Stimulated activated CD8-positive, alpha-beta memory T cell treated with anti-CD3 and anti-CD28 coated beads, Interleukin-7, amount 100 ng/mL, for 4 hours (primary cell): ENCODE measurements at regions not wholly inside any gene's neighbourhood (a gene's known extent, or its start where the extent isn't known, plus 50 kb on each side); places are given as distances from the start of the nearest gene placed in this dataset.

Experiments used
- DNase-seq, 2 donors: peaks; one replicate each; pipeline ENCODE4 v3.0.0-alpha.2; 2020; ENCODE audit warnings: low read depth in 2 of 2

DNA sequence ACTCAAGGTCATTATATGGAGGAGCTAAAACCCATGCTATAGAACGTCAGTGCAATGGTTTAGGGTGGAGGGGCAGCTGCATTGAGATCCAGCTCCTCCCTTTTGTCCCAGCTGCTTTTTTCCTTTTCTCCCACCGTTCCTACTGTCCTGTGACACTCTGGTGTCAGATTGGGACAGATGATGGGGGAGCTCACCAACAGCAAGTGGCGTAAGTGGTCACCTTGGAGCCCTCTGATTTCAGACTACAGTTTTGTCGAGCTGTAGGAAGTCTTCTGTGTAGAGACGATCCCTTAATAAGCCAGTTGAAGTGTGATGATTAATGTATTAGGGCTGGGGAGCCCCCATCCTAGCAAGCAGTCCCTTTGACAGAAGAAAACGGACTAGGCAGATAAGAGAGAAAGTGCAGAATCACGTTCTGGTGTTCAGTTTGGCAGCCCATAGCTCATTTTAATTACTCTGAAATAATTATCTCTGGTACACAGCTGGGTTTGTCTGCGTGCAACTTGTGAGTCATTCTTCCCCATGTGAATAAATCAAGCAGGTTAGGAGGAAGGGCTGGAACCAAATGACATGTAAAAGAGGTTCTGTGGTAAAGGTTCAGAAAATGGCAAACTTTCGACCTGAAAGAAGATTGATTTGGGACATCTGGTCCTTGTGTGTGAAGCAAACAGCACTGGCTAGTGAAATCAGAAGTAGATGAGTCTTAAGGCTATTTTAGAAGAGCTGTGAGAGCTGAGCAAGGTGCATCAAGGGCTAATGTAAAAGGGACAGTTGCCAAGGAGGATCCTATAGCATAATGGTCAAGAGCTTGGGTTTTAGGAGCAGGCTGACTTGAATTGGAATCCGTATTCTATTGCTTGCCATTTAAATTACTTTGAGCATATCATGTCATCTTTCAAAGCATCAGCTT lies 241.4 kb downstream of the EDEM1 start:
- DNase-seq: no peak

DNA sequence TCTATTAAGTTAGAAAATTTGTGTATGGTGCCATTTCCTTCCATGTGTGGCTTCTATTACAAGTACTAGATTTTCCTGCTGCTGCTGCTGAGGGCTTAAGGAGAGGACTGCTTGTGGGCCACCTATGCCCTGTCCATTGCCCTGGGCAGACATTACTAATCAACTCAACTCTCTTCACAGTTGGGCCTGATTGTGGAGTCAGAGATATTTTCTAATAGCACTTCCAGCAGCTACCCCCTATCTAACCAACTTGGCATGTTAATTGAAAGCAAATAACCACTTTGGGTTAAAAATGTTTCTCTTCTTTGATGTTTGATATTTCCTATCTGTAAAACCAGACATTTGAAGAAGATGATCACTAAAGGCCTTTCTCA lies 242.0 kb downstream of the EDEM1 start:
- DNase-seq: no peak

DNA sequence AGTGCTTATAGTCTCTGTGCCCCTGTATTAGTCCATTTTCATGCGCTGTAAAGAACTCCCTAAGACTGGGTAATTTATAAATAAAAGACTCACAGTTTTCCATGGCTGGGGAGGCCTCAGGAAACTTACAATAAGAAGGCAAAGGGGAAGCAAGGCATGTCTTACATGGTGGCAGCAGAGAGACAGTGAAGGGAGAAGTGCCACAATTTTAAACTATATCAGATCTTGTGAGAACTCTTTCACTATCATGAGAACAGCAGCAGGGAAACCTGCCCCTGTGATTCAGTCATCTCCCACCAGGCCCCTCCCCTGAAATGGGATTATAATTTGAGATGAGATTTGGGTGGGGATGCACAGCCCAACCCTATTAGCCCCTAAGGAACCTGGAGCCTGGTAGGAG lies 243.2 kb downstream of the EDEM1 start:
- DNase-seq: no peak

DNA sequence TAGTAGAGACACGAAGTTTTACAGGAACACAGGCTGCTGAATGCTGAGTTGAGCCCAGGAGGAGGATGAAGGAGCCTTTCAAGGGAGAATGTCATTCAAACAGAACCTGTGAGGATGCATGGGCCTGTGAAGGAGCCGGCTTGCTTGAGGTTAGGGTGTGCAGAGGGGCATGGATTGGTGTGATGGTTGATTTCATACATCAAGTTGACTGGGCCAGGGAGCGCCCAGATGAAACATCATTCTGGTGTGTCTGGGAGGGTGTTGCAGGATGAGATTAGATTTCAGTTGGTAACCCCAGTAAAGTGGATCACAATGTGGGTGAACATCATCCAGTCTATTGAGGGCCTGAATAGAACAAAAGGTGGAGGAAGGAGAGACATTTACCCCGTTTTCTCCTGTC lies 243.6 kb downstream of the EDEM1 start:
- no peak for DNase-seq

DNA sequence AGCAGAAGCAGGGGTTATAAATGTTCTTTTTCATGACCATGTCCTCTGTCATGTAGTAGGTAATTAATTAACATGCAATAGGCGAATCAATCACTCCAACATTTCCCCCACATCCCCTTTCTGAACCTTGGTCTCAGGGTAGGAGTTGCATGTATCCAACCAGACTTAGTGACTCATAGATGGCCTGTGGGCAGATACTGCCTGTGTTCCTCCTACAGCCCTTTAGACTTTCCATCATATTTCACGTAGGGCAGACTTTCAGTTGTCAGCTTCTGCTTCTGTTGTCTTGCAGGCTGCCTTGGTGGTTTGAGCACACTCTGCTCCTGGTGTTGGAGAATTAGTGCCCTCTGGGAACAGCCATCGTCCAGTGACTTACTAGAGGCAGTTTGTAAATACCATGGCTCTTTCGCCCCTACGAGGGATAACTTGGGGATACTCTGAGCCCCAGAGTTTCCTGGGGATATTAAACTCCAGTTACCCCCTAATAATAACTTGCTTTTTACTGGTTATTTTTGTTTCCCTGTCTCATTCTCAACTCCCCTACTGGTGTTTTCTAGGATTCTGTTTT lies 244.4 kb downstream of the EDEM1 start:
- no peak for DNase-seq

DNA sequence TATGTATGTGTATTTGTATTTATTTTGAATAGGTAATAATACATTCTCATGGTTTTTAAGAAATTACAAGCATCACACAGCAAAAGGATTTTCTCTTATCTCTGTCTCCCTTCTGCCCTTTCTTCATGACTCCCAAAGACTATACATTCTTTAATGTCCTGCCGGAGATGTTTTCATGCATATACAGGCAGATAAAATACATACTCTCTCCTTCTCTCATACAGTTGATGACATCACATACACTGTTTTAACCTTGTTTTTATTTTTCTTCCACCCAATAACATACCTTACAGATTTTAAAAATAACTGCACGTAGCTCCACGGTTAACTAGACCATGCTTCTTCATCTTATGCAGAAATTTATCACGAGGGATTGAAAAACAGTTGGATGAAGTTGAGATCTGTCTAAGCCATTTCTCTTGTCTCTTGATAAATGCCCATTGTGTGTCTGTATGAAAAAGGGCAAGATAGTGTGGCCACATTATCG lies 249.8 kb downstream of the EDEM1 start:
- DNase-seq: no peak

DNA sequence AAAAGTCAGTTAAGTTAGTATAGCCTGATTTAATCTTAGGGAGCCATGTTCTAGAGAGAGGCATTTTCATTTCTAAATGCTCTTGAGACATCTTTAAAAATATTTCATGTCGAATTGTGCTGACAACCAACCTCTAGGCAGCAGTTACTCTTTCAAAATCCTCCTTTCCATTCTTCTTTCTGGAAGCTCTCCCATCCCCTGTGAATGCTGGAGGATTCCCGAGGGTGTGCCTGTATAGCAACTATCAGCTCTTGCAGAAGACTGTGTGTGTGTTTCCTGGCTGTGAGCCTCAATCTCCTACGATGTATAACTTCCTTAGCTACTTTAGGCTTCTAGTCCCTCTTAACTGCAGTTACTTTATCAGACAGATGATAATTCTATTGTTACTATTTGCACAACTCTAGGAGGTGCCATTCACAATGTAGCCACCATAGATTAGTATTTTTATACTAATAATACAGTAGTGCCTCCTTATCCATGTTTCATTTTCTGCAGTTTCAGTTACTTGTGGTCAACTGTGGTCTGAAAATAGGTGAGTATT lies 250.3 kb downstream of the EDEM1 start:
- no peak for DNase-seq

DNA sequence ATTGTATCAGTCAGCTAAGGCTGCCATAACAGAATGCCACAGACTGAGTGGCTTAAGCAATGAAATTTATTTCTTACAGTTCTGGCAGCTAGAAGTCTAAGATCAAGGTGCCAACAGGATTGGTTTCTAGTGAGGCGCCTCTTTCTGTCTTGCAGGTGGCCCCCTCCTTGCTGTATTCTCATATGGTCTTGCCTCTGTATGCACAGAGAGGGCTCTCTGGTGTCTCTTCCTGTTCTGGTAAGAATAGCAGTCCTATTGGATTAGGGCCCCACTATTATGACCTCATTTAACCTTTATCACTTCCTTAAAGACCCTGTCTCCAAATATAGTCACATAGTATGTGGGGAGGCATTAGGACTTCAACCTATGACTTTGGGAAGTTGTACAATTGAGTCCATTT lies 253.9 kb downstream of the EDEM1 start:
- no peak for DNase-seq

DNA sequence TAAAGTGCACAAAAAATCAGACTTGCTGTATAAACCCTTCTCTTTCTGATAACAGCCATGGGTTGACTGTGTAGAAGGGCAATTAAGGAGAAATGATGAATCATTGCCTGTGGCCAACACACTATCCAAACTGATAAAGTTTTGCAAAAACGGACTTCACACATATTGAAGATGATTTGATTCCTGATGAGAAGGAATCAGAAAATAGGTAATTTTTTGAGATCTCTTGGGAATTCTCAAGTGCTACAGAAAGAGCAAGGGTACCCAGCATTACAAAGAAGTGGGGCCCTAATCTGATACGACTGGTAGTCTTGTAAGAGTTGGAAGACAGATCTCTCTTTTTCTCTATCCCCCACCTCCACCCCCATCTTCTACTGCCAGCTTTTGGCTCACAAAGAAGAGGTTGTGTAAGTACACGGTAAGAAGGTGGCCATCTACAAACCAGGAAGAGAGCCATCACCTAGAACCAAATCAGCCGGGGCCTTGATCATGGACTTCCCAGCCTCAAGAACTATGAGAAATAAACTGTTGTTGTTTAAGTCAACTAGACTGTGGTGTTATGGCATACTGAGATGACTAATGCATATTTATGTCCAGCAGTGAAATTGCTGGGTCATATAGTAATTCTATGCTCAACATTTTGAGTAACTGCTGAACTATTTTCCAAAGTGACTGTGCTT lies 254.7 kb downstream of the EDEM1 start:
- DNase-seq: no peak

DNA sequence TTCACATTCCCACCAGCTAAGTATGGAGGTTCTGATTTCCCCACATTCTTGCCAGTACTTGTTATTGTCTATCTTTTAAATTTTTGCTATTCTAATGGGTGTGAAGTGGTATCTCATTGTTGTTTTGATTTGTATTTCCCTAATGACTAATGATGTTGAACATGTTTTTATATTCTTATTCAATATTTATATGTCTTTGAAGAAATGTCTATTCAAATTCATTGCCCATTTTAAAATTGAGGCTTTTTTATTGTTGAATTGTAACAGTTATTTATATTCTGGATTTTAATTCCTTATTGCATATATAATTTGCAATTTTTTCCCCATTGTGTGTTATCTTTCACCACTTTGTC lies 255.3 kb downstream of the EDEM1 start:
- DNase-seq: no peak

DNA sequence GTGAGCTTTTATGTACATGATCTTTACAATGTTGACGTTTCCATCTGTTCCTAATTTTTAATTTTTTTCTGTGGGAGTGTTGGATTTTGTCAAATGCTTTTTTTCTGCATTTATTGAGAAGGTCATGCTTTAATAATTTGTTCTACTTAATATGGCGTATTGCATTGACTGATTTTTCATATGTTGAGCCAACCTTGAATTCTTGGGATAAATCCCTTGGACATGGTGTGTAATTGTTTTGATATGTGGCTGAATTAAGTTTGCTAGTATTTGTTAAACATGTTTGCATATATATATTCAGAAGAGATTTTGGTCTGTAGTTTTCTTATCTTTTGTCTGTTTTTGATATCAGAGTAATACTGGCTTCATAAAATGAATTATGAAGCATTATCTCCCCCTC lies 256.7 kb downstream of the EDEM1 start:
- no peak for DNase-seq

DNA sequence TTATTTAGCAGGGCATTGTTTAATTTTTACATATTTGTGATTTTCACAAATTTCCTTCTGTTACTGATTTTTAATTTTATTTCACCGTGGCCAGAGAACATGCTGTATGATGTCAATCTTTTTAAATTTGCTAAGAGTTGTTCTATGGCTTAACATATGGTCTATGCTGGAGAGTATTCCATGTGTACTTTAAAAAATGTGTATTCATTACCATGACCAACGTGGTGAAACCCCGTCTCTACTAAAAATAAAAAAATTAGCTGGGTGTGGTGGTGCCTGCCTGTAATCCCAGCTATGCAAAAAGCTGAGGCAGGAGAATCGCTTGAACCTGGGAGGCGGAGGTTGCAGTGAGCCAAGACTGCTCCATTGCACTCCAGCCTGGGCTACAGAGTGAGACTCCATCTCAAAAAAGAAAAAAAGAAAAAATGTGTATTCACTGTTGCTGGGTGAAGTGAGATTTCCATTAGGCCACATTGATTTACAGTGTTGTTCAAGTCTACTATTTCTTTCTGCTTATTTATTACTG lies 258.2 kb downstream of the EDEM1 start:
- DNase-seq: no peak

DNA sequence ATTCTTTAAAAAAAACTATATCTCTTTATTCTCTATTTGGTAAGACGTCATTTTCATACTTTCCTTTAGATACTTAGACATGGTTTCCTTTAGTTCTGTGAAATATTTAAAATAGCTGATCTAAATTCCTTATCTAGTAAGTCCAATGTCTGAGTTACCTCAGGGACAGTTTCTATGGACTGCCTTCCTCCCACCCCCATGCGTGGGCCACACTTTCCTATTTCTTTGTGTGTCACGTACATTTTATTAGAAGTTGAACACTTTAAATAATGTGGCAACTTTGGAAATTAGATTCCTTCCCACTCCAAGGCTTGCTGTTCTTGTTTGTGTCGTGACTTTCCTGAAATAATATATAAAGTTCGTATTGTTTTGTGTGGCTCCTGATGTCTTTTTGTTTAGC lies 260.7 kb downstream of the EDEM1 start:
- no peak for DNase-seq

DNA sequence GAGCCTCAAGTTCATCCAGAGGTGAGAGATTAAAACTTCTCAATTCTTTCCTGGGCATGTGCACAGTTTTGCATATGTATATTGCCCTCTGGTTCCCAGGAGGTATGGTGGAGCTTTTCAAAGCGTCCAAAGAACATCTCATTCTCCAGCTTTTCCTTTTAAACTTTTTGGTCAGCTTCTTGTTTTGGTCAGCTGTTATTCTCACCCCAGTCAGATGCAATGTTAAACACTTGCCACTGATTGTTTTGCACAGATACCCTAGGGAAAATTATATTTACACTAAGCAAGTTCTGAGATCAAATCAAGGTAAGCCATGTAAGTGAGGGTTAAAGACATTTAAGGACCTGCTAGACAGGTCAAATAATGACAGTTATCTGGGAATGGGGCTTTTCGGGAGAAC lies 261.3 kb downstream of the EDEM1 start:
- no peak for DNase-seq

DNA sequence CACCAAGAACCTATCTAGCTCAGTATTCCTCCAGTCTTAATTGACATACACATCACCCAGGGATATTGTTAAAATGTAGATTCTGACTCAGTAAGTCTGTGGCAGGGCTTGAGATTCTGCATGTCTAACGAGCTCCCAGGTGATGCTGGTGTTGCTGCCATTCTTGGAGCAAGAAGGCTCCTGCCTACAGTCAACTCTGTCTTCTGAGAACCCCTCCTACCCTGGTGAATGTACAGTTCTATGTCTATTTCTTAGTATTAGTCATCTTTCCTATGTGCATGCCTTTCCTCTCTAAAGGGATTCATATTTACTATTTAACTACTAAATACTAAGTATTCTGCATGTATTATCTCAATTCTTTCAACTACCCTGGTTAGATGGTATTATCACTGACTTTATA lies 268.7 kb downstream of the EDEM1 start:
- no peak for DNase-seq

DNA sequence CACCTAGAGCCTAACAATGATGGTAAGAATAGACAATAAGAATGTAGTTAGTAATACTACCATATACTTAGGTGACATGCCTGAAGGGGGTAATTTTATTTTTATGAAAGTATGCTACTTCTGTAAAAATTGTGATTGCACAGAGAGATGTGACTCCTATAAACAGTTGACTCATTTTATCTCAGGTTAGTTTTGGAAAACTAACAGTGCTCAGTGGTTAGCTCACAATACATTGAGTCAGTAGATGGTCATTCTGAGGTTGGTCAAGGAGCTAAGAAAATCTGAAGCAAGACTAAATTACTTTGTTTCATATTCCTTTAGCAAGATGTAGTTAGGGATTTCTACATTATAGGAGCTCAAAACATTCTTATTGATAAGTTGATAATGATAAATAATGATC lies 271.0 kb downstream of the EDEM1 start:
- no peak for DNase-seq

DNA sequence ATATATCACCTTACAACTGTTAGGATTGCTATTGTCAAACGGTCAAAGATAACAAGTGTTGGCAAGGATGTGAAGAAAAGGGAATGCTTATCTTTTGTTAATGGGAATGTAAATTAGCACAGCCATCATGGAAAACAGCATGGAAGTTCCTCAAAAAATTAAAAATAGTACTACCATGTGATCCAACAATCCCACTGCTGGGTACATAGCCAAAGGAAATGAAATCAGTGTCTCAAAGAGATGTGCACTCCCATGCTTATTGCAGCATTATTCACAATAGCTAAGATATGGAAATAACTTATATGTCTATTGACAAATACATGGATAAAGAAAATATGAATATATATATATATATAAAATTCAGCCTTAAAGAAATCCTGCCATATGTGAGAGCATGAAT lies 274.6 kb downstream of the EDEM1 start:
- DNase-seq: no peak

DNA sequence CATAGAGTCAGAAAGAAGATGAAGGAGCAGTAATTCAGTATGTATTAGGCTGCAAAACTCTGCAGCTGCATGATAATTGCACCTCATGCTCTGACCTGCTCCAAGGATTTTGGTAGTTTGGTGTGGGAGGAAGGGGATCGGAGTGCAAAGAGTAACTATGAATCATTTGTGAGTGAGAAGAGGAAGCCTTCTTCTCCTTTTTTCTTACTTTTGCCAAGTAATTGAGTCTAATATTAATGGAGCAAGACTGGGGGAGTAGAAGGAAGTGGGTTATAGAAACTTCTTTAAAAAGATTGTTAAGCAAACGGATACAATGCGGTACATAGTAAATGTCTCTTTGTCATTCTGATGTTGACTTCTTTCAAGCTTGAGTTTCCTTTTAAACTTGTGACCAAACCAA lies 276.5 kb downstream of the EDEM1 start:
- DNase-seq: no peak

DNA sequence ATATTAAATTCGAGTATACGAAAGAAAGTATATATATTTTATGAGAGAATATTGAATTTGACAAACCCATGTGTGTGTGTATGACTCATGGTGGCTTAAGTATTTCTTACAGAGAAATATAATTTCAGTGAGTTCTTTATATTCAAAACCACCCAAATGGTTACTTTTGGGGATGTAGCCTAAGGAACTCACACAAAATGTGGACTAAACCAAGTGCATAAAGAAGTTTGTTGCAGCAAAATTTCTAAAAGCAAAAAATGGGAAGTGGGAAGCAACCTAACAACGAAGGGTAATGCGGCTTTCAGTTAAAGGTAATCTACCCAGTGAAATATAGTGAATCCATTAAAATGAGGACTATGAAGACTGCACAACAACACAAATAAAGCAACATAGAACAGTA lies 277.1 kb downstream of the EDEM1 start:
- DNase-seq: no peak

DNA sequence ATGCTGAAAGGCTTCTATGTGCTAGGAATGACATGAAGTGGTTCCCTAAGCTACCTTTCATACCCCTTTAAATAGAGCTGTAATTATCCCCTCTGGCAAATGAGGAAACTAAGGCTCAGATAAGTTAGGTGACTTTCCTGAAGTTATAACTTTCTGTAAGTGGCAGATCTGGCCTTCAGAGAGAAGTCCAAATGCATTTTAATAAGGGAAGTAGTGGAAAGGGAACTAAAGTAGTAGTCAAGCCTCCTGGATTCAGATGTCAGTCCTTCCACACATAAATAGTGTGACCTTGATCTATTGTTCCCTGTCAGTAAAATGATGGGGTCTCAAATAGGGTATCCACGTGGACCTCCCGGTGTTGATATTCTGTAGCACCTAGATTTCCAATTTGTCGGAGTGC lies 277.7 kb downstream of the EDEM1 start:
- DNase-seq: no peak

DNA sequence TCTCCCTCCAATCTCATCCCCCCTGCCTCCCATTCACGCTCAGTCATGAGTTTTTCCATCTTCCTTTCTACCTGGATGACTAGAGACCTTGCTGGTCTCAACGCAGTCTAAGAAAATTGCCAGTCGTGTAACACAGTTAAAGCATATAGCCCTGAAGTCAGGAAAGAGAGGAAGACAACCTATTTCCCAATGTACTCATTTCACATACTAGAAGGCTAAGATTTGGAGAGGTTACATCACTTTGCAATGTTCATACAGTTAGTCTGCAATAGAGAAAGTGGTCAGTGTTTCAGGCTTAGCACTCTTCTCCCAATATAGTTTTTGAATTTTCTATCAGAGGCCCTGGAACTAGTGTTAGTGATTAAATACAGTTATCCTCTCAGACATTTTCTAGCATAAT lies 278.6 kb downstream of the EDEM1 start:
- no peak for DNase-seq

DNA sequence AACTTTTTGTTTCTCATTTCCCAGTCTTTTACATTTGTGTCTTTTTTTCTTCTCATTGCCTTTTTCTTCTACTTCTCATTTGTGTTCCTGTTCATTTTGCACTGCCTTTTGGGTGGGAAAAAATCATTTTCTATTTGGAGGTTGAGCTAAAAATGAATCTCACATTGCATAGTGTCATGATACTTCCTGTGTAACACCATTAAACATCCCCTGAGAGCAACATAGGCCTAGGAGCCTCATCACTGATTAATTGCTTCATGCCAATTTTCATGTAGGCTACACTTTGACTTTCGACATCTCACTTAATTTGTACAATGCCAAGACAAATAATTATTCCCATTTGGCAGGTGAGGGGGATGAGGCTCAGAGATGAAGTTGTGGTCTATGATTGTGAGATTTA lies 279.2 kb downstream of the EDEM1 start:
- DNase-seq: no peak

DNA sequence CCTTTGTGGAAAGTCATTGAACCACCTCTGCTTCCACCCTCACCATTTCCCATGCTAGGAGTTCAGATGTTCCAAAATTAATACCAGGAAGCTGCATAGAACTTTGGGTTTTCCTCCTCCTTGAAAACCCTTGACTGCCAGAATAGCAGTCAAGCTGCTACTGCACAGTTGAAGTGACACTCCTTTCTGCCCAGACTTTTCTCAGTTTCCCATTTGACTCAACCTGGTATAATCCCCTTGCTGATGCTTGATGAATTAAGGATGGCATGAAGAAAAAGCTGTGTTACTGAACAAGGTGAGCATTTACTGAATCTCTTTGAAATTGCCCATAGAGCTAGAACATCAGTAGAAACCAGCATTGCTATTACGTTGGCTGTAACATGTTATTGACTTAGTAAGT lies 286.0 kb downstream of the EDEM1 start:
- DNase-seq: no peak
